OCI-LY1 (cell line): ENCODE measurements at regions not wholly inside any gene's neighbourhood (a gene's known extent, or its start where the extent isn't known, plus 50 kb on each side); places are given as distances from the start of the nearest gene placed in this dataset.

Experiments used
- H2AFZ ChIP-seq: fragments of 200-600 bp; sonication (generic), shearing (Covaris generic); 2 replicates; pipeline ENCODE4 v1.6.0; 2014; ENCODE audit warnings: antibody characterized with exemption, mild to moderate bottlenecking, low read length
- H3F3A ChIP-seq: fragments of 200-600 bp; sonication (generic), shearing (Covaris generic); 2 replicates; pipeline ENCODE4 v1.6.0; 2014; ENCODE audit warnings: mild to moderate bottlenecking, antibody characterized with exemption, low read length, moderate library complexity; ENCODE audit not compliant: insufficient read depth
- H3K27ac ChIP-seq: fragments of 200-600 bp; sonication (generic); 2 replicates; pipeline ENCODE4 v1.5.1; 2014; ENCODE audit warnings: low read length, mixed run types, mild to moderate bottlenecking, low read depth; ENCODE audit not compliant: poor library complexity, severe bottlenecking
- H3K27me3 ChIP-seq: fragments of 200-600 bp; sonication (generic); 2 replicates; pipeline ENCODE4 v1.6.0; 2014; ENCODE audit warnings: antibody characterized with exemption, mild to moderate bottlenecking, low read length, moderate library complexity; ENCODE audit not compliant: insufficient read depth
- H3K36me3 ChIP-seq: fragments of 200-600 bp; sonication (generic); 2 replicates; pipeline ENCODE4 v1.6.1; 2014; ENCODE audit warnings: mild to moderate bottlenecking, antibody characterized with exemption, low read length, moderate library complexity, mixed read lengths; ENCODE audit not compliant: insufficient read depth
- H3K4me1 ChIP-seq: fragments of 200-600 bp; sonication (generic); 2 replicates; pipeline ENCODE4 v1.5.1; 2014; ENCODE audit warnings: mild to moderate bottlenecking, low read length, moderate library complexity; ENCODE audit not compliant: insufficient read depth, severe bottlenecking
- H3K4me2 ChIP-seq: fragments of 200-600 bp; sonication (generic), shearing (Covaris generic); 2 replicates; pipeline ENCODE4 v1.6.1; 2014; ENCODE audit warnings: low read length
- H3K4me3 ChIP-seq: fragments of 200-600 bp; sonication (generic); 2 replicates; pipeline ENCODE4 v1.5.1; 2014; ENCODE audit warnings: low read length, low read depth, mild to moderate bottlenecking, mixed read lengths; ENCODE audit not compliant: poor library complexity, severe bottlenecking
- H3K79me2 ChIP-seq: fragments of 200-600 bp; shearing (Covaris generic); 2 replicates; pipeline ENCODE4 v1.6.1; 2016; ENCODE audit warnings: mixed run types, low read length, mixed read lengths; ENCODE audit not compliant: insufficient read depth
- H3K9ac ChIP-seq: fragments of 200-600 bp; sonication (generic), shearing (Covaris generic); 2 replicates; pipeline ENCODE4 v1.6.1; 2014; ENCODE audit warnings: mild to moderate bottlenecking, low read length, mixed read lengths
- H3K9me2 ChIP-seq: fragments of 200-600 bp; sonication (generic), shearing (Covaris generic); 2 replicates; pipeline ENCODE4 v1.6.1; 2014; ENCODE audit warnings: low read depth, mild to moderate bottlenecking, low read length, mixed read lengths
- H3K9me3 ChIP-seq: fragments of 200-600 bp; shearing (Covaris generic); 2 replicates; pipeline ENCODE4 v1.6.1; 2014; ENCODE audit warnings: low read length, mixed read lengths
- H4K20me1 ChIP-seq: fragments of 200-600 bp; sonication (generic), shearing (Covaris generic); 2 replicates; pipeline ENCODE4 v1.6.0; 2016; ENCODE audit warnings: mild to moderate bottlenecking, low read length; ENCODE audit not compliant: insufficient read depth
- EZH2 ChIP-seq: fragments of 200-600 bp; sonication (generic), shearing (Covaris generic); IDR thresholded peaks from 2 replicates; pipeline ENCODE4 v1.8.0; 2017; ENCODE audit warnings: borderline replicate concordance, mixed run types, mild to moderate bottlenecking, antibody characterized with exemption, low read length, moderate library complexity, mixed read lengths
- TF ChIP-seq, protein P1 (sequence below): fragments of 200-600 bp; sonication (generic), shearing (Covaris generic); IDR thresholded peaks from 2 replicates; pipeline ENCODE4 v1.5.1; 2017; ENCODE audit warnings: mild to moderate bottlenecking, antibody characterized with exemption, low read length, moderate library complexity, mixed read lengths

- no peaks in the 10 kb centered on the region for H3K9me2 ChIP-seq
- H3K27me3 ChIP-seq = no peaks in the 10 kb centered on the region
- no peaks in the 10 kb centered on the region for H3K9me3 ChIP-seq
- H3K4me3 ChIP-seq = no peak overlapping the region
- H3K79me2 ChIP-seq = no peaks in the 10 kb centered on the region
- no peaks in the 10 kb centered on the region for H3K36me3 ChIP-seq
- H2AFZ ChIP-seq = no peak overlapping the region
- no peak overlapping the region for H3K27ac ChIP-seq
- H3F3A ChIP-seq = no peaks in the 10 kb centered on the region
- H3K9ac ChIP-seq = no peak overlapping the region
- H3K4me2 ChIP-seq = no peak overlapping the region
- H4K20me1 ChIP-seq = no peaks in the 10 kb centered on the region
- H3K4me1 ChIP-seq = no peaks in the 10 kb centered on the region
- no peak for TF ChIP-seq EZH2
- TF ChIP-seq, protein P1, sequence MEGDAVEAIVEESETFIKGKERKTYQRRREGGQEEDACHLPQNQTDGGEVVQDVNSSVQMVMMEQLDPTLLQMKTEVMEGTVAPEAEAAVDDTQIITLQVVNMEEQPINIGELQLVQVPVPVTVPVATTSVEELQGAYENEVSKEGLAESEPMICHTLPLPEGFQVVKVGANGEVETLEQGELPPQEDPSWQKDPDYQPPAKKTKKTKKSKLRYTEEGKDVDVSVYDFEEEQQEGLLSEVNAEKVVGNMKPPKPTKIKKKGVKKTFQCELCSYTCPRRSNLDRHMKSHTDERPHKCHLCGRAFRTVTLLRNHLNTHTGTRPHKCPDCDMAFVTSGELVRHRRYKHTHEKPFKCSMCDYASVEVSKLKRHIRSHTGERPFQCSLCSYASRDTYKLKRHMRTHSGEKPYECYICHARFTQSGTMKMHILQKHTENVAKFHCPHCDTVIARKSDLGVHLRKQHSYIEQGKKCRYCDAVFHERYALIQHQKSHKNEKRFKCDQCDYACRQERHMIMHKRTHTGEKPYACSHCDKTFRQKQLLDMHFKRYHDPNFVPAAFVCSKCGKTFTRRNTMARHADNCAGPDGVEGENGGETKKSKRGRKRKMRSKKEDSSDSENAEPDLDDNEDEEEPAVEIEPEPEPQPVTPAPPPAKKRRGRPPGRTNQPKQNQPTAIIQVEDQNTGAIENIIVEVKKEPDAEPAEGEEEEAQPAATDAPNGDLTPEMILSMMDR = no peak
Measured at GRCh38 chrX:20715176-20715575, 448.5 kb upstream of the RPS6KA3 start.

DNA sequence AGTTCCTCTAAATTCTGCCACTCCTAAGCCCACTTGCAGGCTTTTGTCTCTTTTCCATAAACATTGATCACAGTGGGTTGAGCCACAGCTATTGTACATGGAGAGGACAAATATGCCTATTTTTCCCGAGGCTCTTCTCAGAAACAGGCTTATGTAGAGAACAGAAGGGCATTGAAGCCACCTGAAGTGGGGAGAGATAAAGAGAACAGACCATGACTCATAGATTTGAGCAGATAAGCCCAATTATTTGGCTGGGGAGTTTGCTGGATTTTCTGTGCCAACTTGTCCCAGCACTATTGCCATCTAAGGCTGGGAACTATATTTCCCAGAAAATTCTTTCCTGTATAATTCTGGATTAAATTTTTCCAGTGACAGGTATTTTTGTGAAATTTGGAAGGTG, 446.1 kb upstream of the RPS6KA3 start:
- H3K4me2 ChIP-seq = no peak overlapping the region

GRCh38 chrX:20711366-20711765, 444.7 kb upstream of the RPS6KA3 start:
- Histone ChIP-seq H3K9me3 (no peaks in the 10 kb centered on the region), H3K36me3 (no peaks in the 10 kb centered on the region), H3K79me2 (no peaks in the 10 kb centered on the region), H3K27ac (no peak overlapping the region), H3K4me2 (no peak overlapping the region), H3K9me2 (no peaks in the 10 kb centered on the region), H2AFZ (no peak overlapping the region), H3K4me1 (no peaks in the 10 kb centered on the region), H3K27me3 (no peaks in the 10 kb centered on the region), H3F3A (no peaks in the 10 kb centered on the region), H4K20me1 (no peaks in the 10 kb centered on the region), H3K9ac (no peak overlapping the region), H3K4me3 (no peak overlapping the region)
- no peak for TF ChIP-seq EZH2
- TF ChIP-seq, protein P1 = no peak

More for the DNA sequence above, 446.1 kb upstream of the RPS6KA3 start:
- Histone ChIP-seq H3K27me3 (no peaks in the 10 kb centered on the region), H3K9me2 (no peaks in the 10 kb centered on the region), H3K9ac (no peak overlapping the region), H4K20me1 (no peaks in the 10 kb centered on the region), H3F3A (no peaks in the 10 kb centered on the region), H3K27ac (no peak overlapping the region), H2AFZ (no peak overlapping the region), H3K9me3 (no peaks in the 10 kb centered on the region), H3K4me1 (no peaks in the 10 kb centered on the region), H3K36me3 (no peaks in the 10 kb centered on the region), H3K4me3 (no peak overlapping the region), H3K79me2 (no peaks in the 10 kb centered on the region)
- no peak for TF ChIP-seq EZH2
- TF ChIP-seq, protein P1 = no peak
